ENCODE measurements at regions not wholly inside any gene's neighbourhood (a gene's known extent, or its start where the extent isn't known, plus 50 kb on each side); places are given as distances from the start of the nearest gene placed in this dataset.

DNA sequence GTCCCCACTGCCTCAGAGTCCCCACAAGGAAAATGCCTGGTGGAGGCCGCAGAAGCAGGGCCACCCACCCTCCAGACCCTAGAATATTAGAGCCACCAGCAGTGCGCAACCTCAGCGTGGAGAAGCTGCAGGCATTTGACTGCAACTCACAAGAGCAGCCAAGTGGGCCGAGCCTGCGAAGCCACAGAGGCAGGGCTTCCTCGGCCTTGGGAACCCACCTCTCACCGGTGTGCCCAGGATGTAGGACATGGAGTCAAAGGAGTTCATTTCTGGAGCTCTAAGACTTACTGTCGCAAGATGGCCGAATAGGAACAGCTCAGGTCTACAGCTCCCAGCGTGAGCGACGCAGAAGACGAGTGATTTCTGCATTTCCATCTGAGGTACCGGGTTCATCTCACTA lies 397.9 kb upstream of the PIK3R1 start:
- TF ChIP-seq, protein P1, sequence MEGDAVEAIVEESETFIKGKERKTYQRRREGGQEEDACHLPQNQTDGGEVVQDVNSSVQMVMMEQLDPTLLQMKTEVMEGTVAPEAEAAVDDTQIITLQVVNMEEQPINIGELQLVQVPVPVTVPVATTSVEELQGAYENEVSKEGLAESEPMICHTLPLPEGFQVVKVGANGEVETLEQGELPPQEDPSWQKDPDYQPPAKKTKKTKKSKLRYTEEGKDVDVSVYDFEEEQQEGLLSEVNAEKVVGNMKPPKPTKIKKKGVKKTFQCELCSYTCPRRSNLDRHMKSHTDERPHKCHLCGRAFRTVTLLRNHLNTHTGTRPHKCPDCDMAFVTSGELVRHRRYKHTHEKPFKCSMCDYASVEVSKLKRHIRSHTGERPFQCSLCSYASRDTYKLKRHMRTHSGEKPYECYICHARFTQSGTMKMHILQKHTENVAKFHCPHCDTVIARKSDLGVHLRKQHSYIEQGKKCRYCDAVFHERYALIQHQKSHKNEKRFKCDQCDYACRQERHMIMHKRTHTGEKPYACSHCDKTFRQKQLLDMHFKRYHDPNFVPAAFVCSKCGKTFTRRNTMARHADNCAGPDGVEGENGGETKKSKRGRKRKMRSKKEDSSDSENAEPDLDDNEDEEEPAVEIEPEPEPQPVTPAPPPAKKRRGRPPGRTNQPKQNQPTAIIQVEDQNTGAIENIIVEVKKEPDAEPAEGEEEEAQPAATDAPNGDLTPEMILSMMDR (IDR thresholded peaks at IDR 0.05): no peak
- Histone ChIP-seq H3K4me3 (no peak overlapping the region), H3K27me3 (no peaks in the 10 kb centered on the region), H3K36me3 (no peaks in the 10 kb centered on the region), H3K27ac (no peak overlapping the region), H3K4me1 (peaks cover 8 to 30% (median 22%) of the 10 kb centered on the region in 9 donors), H3K9me3 (no peaks in the 10 kb centered on the region)
- no peak for DNase-seq
- ATAC-seq: peak in 1 of 8 donors; percentile 50
- WGBS, 2 donors: 94 to 95% methylated on average over 14 of the region's 14 CpGs
- intact Hi-C loops (cut with DNase I): loop anchor here in 1 of 10 donors (10.0 kb wide), 1 partner anchor 397 kb away; the partner anchor contains the start of gene PIK3R1

DNA sequence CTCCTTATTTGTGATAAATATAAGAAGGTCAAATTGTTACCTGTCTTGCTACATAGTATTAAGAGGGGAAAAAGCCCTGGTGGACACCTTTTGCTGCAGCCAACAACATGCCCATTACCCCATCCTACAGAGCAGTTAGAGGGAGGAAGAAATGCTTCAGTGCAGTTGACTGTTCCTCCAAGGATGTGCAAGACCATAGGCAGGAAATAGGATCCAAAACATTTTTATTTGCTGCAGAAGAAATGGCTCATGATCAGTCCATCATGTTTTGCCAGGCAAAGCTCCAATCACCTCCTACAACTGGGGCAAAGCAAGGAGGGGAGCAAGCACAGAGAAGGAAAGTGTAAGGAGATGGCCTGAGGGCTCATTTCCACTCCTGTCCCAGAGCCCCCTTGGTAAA lies 399.1 kb upstream of the PIK3R1 start:
- intact Hi-C loops (cut with DNase I): loop anchor here in 1 of 10 donors (10.0 kb wide), 1 partner anchor 398 kb away; the partner anchor contains the start of gene PIK3R1
- no peak for DNase-seq
- Histone ChIP-seq H3K27ac (peak overlapping the region in 7 of 10 donors; percentile 18 to 77 (median 68)), H3K4me1 (peaks cover 8 to 30% (median 22%) of the 10 kb centered on the region in 9 donors), H3K4me3 (no peak overlapping the region), H3K9me3 (no peaks in the 10 kb centered on the region), H3K36me3 (no peaks in the 10 kb centered on the region), H3K27me3 (no peaks in the 10 kb centered on the region)
- TF ChIP-seq, protein P1 (IDR thresholded peaks at IDR 0.05): no peak
- peak in 1 of 8 donors; percentile 37 for ATAC-seq

GRCh38 chr5:67815455-67816391 lies 399.8 kb upstream of the PIK3R1 start:
- 38 to 49% methylated on average over 10 of the region's 10 CpGs for WGBS, 2 donors
- intact Hi-C loops (cut with DNase I): loop anchor here in 1 of 10 donors (10.0 kb wide), 1 partner anchor 399 kb away; the partner anchor contains the start of gene PIK3R1
- Histone ChIP-seq H3K27me3 (no peaks in the 10 kb centered on the region), H3K4me1 (peaks cover 8 to 30% (median 22%) of the 10 kb centered on the region in 9 donors), H3K36me3 (no peaks in the 10 kb centered on the region), H3K4me3 (no peak overlapping the region), H3K27ac (peak overlapping the region in 9 of 10 donors; percentile 18 to 77 (median 68)), H3K9me3 (no peaks in the 10 kb centered on the region)
- TF ChIP-seq, protein P1 (IDR thresholded peaks at IDR 0.05): no peak
- ATAC-seq (peak; percentile 73 to 97 (median 94)), DNase-seq (peak in 1 of 2 donors; percentile 31)

DNA sequence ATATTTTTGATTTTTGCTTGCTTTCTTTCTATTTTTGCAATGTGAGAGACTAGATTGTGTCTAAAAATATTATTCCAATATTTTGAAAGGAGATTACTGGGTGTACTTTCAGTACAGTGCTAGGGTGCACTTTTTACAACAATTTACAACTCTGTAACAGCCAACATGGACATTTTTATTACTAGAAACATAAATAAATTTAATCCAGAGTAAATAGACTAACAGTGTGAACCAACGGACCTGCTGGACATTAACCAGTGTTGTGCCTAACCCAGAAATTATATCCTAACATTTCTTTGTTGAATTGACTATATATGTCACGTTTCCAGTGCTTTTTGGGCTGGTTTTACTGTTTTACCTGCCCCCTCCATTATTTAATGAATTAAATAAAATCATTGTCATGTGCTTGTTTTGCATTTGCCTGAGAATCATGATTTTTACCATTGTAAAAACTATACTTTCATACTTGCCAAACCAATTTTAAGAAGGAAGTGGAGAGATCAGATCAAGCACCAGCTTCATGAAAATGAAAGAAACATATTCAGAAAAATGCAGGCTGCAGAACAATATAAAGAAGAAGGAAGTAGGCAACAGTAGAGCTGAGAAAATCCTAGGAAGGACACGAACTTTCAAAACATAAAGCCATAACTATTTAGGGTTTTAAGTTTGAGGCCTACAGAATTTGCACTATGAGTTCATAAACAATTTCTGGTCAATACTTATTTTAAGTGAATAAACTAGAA lies 400.8 kb upstream of the PIK3R1 start:
- H3K27ac ChIP-seq: peak overlapping the region in 7 of 10 donors; percentile 49 to 77 (median 69)

More for the DNA sequence above, 400.8 kb upstream of the PIK3R1 start:
- 50 to 68% methylated on average over 3 of the region's 3 CpGs for WGBS, 2 donors
- intact Hi-C loops (cut with DNase I): loop anchor here in 1 of 10 donors (10.0 kb wide), 1 partner anchor 400 kb away; the partner anchor contains the start of gene PIK3R1
- peaks cover 8 to 30% (median 22%) of the 10 kb centered on the region in 9 donors for H3K4me1 ChIP-seq
- ATAC-seq (peak in 1 of 8 donors; percentile 2), DNase-seq (no peak)
- TF ChIP-seq, protein P1 (IDR thresholded peaks at IDR 0.05): no peak
- H3K9me3 ChIP-seq: no peaks in the 10 kb centered on the region
- H3K4me3 ChIP-seq: no peak overlapping the region
- H3K27me3 ChIP-seq: no peaks in the 10 kb centered on the region
- no peaks in the 10 kb centered on the region for H3K36me3 ChIP-seq

All from heart right ventricle (tissue), 16 donors.